IMR-90 (cell line): ENCODE measurements at regions not wholly inside any gene's neighbourhood (a gene's known extent, or its start where the extent isn't known, plus 50 kb on each side); places are given as distances from the start of the nearest gene placed in this dataset.

Experiments used
- CEBPB ChIP-seq: IDR thresholded peaks from 2 replicates; pipeline ENCODE4 v1.6.1; 2012; ENCODE audit warnings: low read depth, low read length, improper control_type of control experiment
- CHD1 ChIP-seq: IDR thresholded peaks from 2 replicates; pipeline ENCODE4 v1.6.1; 2012; ENCODE audit warnings: low read depth, low read length, improper control_type of control experiment
- FOS ChIP-seq: fragments of 150-350 bp; IDR thresholded peaks from 2 replicates; pipeline ENCODE4 v1.6.1; 2016; ENCODE audit warnings: low read depth, low read length
- MAFK ChIP-seq: IDR thresholded peaks from 2 replicates; pipeline ENCODE4 v1.6.1; 2012; ENCODE audit warnings: low read depth, low read length, improper control_type of control experiment
- MXI1 ChIP-seq: IDR thresholded peaks from 2 replicates; pipeline ENCODE4 v1.6.1; 2012; ENCODE audit warnings: low read depth, mild to moderate bottlenecking, low read length, moderate library complexity, borderline replicate concordance
- NFE2L2 ChIP-seq: fragments of 150-350 bp; IDR thresholded peaks from 2 replicates; pipeline ENCODE4 v1.6.1; 2016; ENCODE audit warnings: low read depth, mild to moderate bottlenecking, low read length
- POLR2A ChIP-seq: IDR thresholded peaks from 2 replicates; pipeline ENCODE4 v1.6.1; 2012; ENCODE audit warnings: mild to moderate bottlenecking, low read depth, low read length
- RAD21 ChIP-seq: IDR thresholded peaks from 2 replicates; pipeline ENCODE4 v1.6.1; 2012; ENCODE audit warnings: low read length, improper control_type of control experiment
- RCOR1 ChIP-seq: IDR thresholded peaks from 2 replicates; pipeline ENCODE4 v1.6.1; 2012; ENCODE audit warnings: mild to moderate bottlenecking, low read length, improper control_type of control experiment; ENCODE audit not compliant: insufficient replicate concordance
- RFX5 ChIP-seq: IDR thresholded peaks from 2 replicates; pipeline ENCODE4 v1.8.0; 2012; ENCODE audit warnings: low read depth, mild to moderate bottlenecking, low read length, moderate library complexity
- SMC3 ChIP-seq: fragments of 150-350 bp; IDR thresholded peaks from 2 replicates; pipeline ENCODE4 v1.6.1; 2016; ENCODE audit warnings: low read depth, mild to moderate bottlenecking, antibody characterized with exemption, low read length, moderate library complexity
- TF ChIP-seq, protein P1 (sequence below): conservative IDR thresholded peaks from 2 replicates; pipeline ENCODE4 v1.5.1; 2012; ENCODE audit warnings: mild to moderate bottlenecking, low read depth, low read length, improper control_type of control experiment
- TF ChIP-seq, protein P2 (sequence below): fragments of 150-350 bp; IDR thresholded peaks from 2 replicates; pipeline ENCODE4 v1.6.1; 2017; ENCODE audit warnings: mild to moderate bottlenecking, antibody characterized with exemption, low read length, low read depth

DNA sequence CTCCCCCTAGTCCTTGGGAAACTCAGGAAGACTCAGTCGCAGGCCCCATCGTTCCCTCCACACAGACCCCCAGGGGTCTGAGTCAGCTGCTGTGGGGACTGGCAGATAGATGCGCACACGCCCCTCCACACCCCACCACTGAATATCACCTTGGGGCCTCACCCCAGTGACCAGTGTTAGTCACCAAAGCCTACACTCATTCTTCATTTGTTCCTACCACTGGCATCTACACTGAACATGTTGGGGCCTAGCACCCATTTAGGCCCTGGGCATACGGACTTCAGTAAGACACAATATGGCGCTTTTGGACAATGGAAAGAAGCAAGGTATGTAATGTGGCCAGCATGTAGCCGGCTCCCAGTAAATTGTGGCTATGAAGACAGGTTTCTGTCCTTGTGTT, 154.1 kb upstream of the PJA1 start:
- TF ChIP-seq POLR2A (no peak), SMC3 (no peak), MAFK (no peak), RFX5 (no peak), NFE2L2 (no peak), CEBPB (no peak), MXI1 (no peak), RAD21 (no peak), FOS (no peak), CHD1 (no peak), RCOR1 (no peak)
- TF ChIP-seq, protein P1, sequence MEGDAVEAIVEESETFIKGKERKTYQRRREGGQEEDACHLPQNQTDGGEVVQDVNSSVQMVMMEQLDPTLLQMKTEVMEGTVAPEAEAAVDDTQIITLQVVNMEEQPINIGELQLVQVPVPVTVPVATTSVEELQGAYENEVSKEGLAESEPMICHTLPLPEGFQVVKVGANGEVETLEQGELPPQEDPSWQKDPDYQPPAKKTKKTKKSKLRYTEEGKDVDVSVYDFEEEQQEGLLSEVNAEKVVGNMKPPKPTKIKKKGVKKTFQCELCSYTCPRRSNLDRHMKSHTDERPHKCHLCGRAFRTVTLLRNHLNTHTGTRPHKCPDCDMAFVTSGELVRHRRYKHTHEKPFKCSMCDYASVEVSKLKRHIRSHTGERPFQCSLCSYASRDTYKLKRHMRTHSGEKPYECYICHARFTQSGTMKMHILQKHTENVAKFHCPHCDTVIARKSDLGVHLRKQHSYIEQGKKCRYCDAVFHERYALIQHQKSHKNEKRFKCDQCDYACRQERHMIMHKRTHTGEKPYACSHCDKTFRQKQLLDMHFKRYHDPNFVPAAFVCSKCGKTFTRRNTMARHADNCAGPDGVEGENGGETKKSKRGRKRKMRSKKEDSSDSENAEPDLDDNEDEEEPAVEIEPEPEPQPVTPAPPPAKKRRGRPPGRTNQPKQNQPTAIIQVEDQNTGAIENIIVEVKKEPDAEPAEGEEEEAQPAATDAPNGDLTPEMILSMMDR, result no peak
- TF ChIP-seq, protein P2, sequence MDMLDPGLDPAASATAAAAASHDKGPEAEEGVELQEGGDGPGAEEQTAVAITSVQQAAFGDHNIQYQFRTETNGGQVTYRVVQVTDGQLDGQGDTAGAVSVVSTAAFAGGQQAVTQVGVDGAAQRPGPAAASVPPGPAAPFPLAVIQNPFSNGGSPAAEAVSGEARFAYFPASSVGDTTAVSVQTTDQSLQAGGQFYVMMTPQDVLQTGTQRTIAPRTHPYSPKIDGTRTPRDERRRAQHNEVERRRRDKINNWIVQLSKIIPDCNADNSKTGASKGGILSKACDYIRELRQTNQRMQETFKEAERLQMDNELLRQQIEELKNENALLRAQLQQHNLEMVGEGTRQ, result no peak
